ENCODE measurements at regions not wholly inside any gene's neighbourhood (a gene's known extent, or its start where the extent isn't known, plus 50 kb on each side); places are given as distances from the start of the nearest gene placed in this dataset.

GRCh38 chr13:78012046-78012445 is 93.4 kb upstream of the EDNRB start:
- no peak for DNase-seq (ENCODE audit: low read depth in 2 of 2)

- no peak for DNase-seq (ENCODE audit: low read depth in 2 of 2)
These were observed 86.2 kb upstream of the EDNRB start for GRCh38 chr13:78004821-78005220.

GRCh38 chr13:77999746-78000145 is 81.1 kb upstream of the EDNRB start:
- DNase-seq (ENCODE audit: low read depth in 2 of 2) = no peak

GRCh38 chr13:77994166-77994565 is 75.5 kb upstream of the EDNRB start:
- no peak for DNase-seq (ENCODE audit: low read depth in 2 of 2)

GRCh38 chr13:77991003-77991402 is 72.4 kb upstream of the EDNRB start:
- DNase-seq (ENCODE audit: low read depth in 2 of 2) = no peak

- DNase-seq (ENCODE audit: low read depth in 2 of 2) = no peak
These were observed 70.7 kb upstream of the EDNRB start for GRCh38 chr13:77989281-77989680.

- no peak for DNase-seq (ENCODE audit: low read depth in 2 of 2)
These were observed 69.7 kb upstream of the EDNRB start for GRCh38 chr13:77988355-77988754.

GRCh38 chr13:77986713-77987112 is 68.1 kb upstream of the EDNRB start:
- DNase-seq (ENCODE audit: low read depth in 2 of 2) = no peak

- DNase-seq (ENCODE audit: low read depth in 2 of 2) = no peak
These were observed 67.4 kb upstream of the EDNRB start for GRCh38 chr13:77985866-77986636.

GRCh38 chr13:77981281-77981881 is 62.8 kb upstream of the EDNRB start:
- DNase-seq (ENCODE audit: low read depth in 2 of 2) = no peak

GRCh38 chr13:77980592-77980991 is 62.0 kb upstream of the EDNRB start:
- DNase-seq (ENCODE audit: low read depth in 2 of 2) = no peak

- no peak for DNase-seq (ENCODE audit: low read depth in 2 of 2)
These were observed 61.2 kb upstream of the EDNRB start for GRCh38 chr13:77979721-77980385.

GRCh38 chr13:77975358-77976042 is 56.9 kb upstream of the EDNRB start:
- no peak for DNase-seq (ENCODE audit: low read depth in 2 of 2)

- DNase-seq (ENCODE audit: low read depth in 2 of 2) = no peak
These were observed 50.7 kb upstream of the EDNRB start for GRCh38 chr13:77969299-77969698.
